Fibroblast of skin of right biceps (primary cell): ENCODE measurements at regions not wholly inside any gene's neighbourhood (a gene's known extent, or its start where the extent isn't known, plus 50 kb on each side); places are given as distances from the start of the nearest gene placed in this dataset.

Experiments
- DNase-seq: peaks from one replicate; pipeline ENCODE4 v3.0.0-alpha.2; 2013

GRCh38 chr21:20720623-20721022, 277.6 kb upstream of the NCAM2 start:
- peak; percentile 81 for DNase-seq

- peak; percentile 23 for DNase-seq
Measured at GRCh38 chr21:20721151-20721550, 277.1 kb upstream of the NCAM2 start.

- DNase-seq = no peak
Measured at GRCh38 chr21:20728691-20729090, 269.5 kb upstream of the NCAM2 start.

DNA sequence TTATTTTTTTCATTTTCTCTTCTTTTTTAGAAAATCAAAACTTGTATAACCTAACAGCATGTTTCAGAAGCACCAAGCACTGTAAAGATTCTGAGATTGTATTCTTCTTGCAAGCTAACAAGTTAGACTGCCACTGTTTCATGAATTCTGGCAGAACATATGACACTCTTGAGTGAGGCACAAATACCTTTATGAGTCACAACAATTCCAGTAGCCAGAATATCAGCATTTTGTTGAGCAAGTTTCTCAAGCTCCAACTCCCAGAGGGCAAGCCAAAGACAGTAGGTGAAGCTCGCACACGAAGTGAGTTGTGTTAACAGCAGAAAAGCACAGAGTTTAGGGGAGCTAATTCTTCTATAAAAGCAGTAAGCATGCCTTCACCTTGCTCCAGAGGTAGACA, 268.8 kb upstream of the NCAM2 start:
- peak; percentile 51 for DNase-seq

- DNase-seq = no peak
Measured at GRCh38 chr21:20730441-20730840, 267.8 kb upstream of the NCAM2 start.

DNA sequence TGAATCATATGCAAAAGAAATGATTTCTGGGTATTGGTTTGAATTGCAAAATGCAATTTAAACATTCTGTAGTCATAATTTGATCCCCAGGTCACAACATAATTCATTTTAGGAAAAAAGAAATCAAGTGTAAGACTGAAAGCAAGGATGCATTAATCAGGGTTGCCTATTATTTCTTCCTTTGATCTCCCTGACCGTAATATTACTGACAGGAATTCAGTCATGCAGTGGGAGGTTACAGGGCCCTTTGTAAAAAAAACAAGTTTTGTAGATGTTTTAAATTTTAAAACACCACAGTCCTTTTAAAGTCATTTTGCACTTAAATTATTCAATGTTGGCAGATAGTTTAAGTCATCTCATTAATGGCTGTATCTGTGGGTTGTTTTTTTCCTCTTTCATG, 263.0 kb upstream of the NCAM2 start:
- no peak for DNase-seq

DNA sequence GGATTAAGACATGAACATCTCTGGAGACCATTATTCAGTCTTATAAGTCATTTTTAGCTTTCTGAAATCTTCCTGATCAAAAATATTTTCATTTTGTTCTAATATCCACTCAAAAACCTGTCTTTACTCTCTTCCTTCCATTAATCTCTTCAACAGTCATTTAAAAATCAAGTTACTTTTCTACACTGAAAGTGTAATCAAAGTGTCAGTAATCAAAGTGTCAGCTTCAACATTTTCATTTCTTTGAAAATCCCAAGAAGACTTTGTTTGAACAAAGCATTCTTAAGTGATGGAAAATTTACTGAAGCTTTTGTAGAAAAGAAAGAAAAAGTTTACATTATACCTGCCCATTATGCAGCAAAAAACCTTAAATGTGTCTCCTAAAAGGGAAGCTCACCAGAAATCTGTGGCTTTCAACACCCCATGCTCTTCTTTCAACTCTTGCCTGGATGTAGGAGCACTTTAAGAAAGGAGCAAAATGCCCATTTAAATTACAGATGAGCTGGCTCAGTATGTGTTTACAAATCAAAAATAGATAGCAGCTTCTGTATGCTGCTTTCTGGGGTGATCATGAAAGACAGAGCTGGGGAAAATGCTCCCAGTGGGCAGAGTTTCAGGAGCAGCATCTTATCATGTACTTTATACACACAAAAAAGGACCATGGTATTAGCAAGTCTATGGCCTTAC, 260.8 kb upstream of the NCAM2 start:
- no peak for DNase-seq

- no peak for DNase-seq
Measured at GRCh38 chr21:20739421-20739820, 258.8 kb upstream of the NCAM2 start.

GRCh38 chr21:20741445-20741844, 256.8 kb upstream of the NCAM2 start:
- no peak for DNase-seq

- DNase-seq = no peak
Measured at GRCh38 chr21:20760221-20760620, 238.0 kb upstream of the NCAM2 start.

GRCh38 chr21:20774737-20775136, 223.5 kb upstream of the NCAM2 start:
- no peak for DNase-seq

DNA sequence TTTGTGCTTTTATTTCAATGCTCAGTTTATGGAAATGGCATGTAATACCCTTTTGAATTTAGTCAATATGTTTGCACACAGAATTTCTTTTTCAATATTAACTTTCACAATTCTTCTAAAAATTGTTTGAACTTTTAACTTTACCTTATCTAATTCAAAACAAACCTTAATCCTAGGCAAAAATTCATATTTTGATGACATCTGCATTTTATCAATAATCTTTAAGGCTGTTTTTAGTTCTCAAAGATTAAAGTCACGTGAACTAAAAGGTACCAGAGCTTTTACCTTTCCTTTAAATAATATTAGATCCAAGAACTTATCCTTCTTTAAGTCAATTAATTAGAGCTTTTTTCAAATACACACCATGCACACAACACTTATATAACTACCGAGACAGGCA, 218.9 kb upstream of the NCAM2 start:
- no peak for DNase-seq

GRCh38 chr21:20783611-20784010, 214.6 kb upstream of the NCAM2 start:
- DNase-seq = peak; percentile 59

DNA sequence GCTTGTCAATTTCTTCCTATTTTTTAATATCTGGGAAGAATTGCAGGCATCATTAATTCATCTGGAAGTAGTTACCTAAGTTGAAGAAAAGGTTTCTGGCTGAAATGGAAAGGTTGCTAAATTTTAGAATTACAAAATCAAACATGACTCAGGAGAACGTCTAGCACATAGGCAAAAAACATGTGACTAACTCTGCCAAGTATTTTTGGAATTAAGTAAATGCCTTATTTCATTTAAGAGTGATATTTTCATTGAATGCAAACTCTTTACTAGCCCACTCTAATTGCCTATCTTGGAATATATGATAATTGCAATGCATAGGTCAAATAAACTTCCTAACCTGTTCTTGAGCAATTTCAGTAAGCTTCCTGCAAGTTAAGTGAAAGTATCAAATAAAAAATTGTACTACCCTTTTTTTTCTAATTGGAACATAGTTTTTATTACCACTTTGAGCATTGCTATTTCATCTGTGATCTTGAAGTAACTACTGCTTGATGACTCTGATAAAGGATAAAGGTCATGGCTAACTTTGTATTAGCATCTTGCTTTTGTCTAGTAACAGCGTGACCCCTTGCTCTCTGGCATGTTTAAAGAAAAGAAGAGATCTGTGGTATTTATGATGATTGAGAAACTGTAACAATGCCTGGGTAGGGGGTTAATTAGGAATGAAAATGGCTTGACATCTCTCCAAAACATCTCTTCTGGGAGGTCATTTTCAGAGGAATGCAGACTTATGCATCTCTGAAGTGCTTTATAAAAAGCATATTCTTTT, 208.3 kb upstream of the NCAM2 start:
- DNase-seq = peak; percentile 74

DNA sequence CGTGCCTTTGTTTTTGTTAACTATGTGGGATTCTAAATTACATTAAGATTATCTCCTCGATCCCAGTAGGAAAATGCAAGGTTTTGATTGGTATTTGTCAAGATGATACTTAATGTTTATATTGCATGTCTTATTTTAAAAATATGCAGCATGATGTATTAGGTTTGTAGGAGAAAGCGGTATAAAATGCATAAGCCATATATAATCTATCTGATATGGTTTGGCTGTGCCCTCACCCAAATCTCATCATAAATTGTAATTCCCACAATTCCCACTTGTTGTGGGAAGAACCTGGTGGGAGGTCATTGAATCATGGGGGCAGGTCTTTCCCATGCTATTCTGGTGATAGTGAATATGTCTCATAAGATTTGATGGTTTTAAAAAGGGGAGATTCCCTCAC, 198.1 kb upstream of the NCAM2 start:
- peak; percentile 17 for DNase-seq

DNA sequence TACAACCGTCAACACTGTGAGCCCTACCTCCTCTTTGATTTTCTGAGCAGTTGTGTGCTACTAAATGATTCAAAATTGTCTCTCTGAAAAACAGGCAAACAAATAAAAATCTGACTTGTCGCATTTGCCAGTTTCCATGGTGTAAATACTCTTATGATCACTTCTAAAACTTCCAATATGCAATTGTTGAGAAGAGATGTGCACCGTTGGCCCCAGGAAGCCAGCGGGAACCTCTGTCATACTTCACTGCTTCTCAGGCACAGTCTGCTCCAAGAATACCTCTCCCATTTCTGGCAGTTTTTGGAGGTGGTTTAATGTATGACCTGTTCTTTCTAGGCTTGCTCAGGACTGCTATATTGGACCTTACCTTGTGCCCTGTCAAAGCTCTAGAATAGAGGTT, 196.0 kb upstream of the NCAM2 start:
- no peak for DNase-seq

GRCh38 chr21:20802631-20803260, 195.5 kb upstream of the NCAM2 start:
- DNase-seq = no peak

DNA sequence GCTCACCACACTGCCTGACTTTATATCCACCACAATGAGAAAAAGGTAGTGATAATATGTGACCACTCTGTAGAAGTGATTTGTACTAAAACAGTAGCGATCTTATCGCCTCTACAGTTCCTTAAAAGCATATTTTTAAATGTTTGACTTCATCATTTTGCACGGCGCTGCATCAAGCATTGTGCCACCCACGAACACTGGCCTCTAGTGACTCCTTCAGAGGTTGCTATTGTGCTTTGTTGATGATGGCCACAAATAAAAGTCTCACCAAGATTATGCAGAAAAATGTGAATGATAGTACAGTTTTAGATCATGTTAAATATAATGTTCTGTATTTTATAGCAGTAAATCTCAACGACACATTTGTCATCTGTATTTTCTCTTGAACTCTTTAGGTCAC, 186.5 kb upstream of the NCAM2 start:
- no peak for DNase-seq

- no peak for DNase-seq
Measured at GRCh38 chr21:20814090-20814489, 184.1 kb upstream of the NCAM2 start.

- peak; percentile 17 for DNase-seq
Measured at GRCh38 chr21:20822666-20823065, 175.5 kb upstream of the NCAM2 start.

DNA sequence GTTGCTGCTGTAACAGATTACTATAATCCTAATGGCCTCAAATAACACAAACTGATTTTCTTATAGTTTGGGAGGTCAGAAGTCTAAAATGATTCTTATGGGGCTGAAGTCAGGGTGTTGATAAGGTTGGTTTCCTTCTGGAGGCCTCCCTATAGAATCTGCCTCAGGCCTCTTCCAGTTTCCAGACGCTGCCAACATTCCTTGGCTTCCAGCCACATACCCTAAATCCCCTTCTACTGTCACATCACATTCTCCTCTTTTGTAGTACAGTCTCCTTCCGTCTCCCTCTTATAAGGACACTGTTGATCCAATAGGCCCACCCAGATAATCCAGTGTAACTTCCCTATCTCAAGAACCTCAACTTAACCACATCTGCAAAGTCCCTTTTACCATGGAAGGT, 145.3 kb upstream of the NCAM2 start:
- peak; percentile 41 for DNase-seq

DNA sequence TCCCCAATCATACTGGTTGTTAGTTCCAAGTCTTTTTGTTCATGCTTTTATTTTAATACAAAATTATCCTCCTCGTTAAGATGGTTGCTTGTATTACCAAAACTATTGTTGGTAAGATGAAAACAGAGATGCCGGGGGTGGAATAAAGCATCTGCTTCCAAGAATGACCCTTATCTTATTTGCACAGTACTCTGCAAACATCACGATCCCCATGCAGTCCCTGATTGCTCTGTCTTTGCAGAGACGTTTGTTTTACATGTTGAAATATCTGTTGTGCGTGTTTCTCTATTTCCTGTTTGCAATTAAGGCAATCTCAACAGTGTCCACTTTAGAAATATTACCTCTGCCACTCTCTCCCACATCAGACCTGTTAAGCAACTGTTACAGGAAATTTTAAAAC, 141.3 kb upstream of the NCAM2 start:
- no peak for DNase-seq

DNA sequence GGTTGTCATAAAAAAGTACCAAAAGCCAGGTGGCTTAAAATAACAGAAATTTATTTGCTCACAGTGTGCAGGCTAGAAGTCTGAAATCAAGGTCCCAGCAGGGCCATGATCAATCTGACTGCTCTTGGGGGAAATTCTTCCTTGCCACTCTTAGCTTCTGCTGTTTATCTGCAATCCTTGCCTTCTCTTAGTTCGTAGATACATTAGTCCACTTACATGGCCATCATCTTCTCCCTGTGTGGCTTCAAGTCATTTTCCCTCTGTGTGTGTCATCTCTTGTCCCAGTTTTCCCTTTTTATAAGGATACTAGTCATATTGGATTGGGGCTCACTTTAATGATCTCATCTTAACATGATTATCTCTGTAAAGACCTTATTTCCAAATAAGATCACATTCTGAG, 124.0 kb upstream of the NCAM2 start:
- DNase-seq = no peak

GRCh38 chr21:20875742-20876141, 122.5 kb upstream of the NCAM2 start:
- DNase-seq = peak; percentile 18
